ENCODE measurements at regions not wholly inside any gene's neighbourhood (a gene's known extent, or its start where the extent isn't known, plus 50 kb on each side); places are given as distances from the start of the nearest gene placed in this dataset.
"Not testable (repeated sequence)": the region's sequence is repeated elsewhere in the genome, so short reads cannot be mapped to it uniquely, and the experiment has no call there.

GRCh38 chr14:43256996-43257395 lies 1250.1 kb downstream of the FSCB start:
- TF ChIP-seq POLR2A, CTCF, POLR2AphosphoS5 (IDR thresholded peaks at IDR 0.05): not testable (repeated sequence)

Data from gastroesophageal sphincter (tissue), 3 donors.